ENCODE measurements at regions not wholly inside any gene's neighbourhood (a gene's known extent, or its start where the extent isn't known, plus 50 kb on each side); places are given as distances from the start of the nearest gene placed in this dataset.

DNA sequence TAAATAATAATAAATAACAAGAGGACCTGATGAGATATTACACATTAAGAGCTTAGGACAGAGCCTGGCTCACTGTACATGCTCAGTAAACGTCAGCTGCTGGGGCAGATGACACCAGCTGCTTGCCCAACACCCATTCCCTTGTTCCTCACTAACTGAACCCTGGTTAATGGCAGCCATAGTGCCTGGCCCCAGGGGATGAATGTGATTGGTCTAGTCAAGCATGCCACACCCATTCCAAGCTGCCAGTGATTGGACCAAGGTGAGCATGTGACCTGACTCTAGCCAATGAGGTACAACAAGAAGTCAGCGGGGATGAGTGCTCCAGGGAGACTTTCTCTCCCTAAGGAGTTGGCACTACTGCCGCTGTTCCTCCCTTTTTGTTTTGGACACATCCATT lies 85.1 kb upstream of the PTPN1 start:
- no peak for TF ChIP-seq POLR2A (IDR thresholded peaks at IDR 0.05)
- TF ChIP-seq, protein P1, sequence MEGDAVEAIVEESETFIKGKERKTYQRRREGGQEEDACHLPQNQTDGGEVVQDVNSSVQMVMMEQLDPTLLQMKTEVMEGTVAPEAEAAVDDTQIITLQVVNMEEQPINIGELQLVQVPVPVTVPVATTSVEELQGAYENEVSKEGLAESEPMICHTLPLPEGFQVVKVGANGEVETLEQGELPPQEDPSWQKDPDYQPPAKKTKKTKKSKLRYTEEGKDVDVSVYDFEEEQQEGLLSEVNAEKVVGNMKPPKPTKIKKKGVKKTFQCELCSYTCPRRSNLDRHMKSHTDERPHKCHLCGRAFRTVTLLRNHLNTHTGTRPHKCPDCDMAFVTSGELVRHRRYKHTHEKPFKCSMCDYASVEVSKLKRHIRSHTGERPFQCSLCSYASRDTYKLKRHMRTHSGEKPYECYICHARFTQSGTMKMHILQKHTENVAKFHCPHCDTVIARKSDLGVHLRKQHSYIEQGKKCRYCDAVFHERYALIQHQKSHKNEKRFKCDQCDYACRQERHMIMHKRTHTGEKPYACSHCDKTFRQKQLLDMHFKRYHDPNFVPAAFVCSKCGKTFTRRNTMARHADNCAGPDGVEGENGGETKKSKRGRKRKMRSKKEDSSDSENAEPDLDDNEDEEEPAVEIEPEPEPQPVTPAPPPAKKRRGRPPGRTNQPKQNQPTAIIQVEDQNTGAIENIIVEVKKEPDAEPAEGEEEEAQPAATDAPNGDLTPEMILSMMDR (IDR thresholded peaks at IDR 0.05) = no peak

All from adrenal gland (tissue), 5 donors.